COLO829 (cell line): ENCODE measurements at regions not wholly inside any gene's neighbourhood (a gene's known extent, or its start where the extent isn't known, plus 50 kb on each side); places are given as distances from the start of the nearest gene placed in this dataset.
"Not testable (repeated sequence)": the region's sequence is repeated elsewhere in the genome, so short reads cannot be mapped to it uniquely, and the experiment has no call there.

ENCODE experiments used
- DNase-seq: peaks from one replicate; pipeline ENCODE4 v3.0.0; 2012; ENCODE audit warnings: low spot score

DNA sequence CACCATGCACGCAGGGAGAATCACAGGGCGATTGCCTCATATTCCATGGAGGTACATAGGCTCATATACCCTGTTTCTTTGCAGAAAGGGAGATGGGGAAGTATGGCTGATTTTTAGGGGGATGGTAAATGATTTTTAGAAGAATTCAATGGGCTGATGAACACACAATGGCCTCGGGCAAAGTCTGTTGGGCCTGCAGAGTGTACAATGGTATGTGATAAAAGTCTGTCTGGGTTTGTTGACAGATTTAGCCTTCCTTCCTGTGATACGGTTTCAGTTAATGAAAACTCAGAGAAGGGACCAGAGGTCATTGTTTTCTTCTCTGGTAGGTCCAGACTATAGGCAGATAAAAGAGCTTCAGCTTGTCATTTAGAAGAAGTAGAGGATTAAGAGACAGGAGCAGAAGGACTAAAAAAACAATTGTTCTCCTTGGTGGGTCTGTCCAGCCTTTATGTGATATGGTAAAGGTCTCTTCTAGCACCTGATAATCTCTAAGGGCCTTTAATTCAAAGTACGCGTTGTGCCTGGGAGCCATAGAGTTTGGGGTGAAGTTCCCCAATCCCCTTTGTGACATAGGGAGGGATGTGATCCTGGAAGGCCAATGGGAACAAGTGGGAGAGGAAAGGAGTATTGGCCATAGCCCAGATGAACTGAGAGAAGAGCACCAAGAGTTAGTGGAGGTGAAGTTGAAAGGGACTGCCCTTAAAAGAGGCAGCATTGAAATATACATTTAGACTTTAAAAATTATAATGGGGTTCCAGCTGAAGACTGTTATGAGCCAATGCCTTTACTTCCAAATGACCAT lies 107.5 kb upstream of the SERPINE2 start:
- no peak for DNase-seq

DNA sequence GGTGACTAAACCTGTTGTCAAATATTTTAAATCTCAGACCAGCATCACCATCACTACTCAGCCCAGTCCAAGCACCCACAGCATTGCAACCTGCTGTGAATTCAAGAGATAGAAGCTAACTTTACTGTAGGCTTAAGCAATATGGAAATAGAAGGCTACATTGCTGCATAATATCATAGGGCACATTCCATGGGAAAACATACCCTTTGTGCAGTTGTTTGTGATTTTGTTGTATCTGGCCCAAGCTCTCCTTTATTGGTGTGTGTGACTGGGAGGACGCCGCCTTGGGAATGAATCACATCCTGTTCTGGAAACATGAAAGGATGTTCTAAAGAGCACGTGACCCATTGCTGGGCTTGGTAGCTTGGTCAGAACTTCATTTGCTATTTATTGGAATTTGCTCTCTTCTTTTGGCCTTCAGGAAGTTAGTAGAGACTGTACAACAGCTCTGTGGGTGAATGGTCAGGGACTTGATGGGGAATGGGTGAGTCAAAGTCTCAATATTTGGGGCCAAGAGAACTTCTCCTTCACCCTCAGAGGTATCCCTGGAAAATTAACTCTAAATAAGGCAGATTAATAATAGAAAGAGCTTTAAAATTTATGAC lies 106.8 kb upstream of the SERPINE2 start:
- peak; percentile 91 for DNase-seq

GRCh38 chr2:224143526-224143925 lies 104.4 kb upstream of the SERPINE2 start:
- DNase-seq, result no peak

DNA sequence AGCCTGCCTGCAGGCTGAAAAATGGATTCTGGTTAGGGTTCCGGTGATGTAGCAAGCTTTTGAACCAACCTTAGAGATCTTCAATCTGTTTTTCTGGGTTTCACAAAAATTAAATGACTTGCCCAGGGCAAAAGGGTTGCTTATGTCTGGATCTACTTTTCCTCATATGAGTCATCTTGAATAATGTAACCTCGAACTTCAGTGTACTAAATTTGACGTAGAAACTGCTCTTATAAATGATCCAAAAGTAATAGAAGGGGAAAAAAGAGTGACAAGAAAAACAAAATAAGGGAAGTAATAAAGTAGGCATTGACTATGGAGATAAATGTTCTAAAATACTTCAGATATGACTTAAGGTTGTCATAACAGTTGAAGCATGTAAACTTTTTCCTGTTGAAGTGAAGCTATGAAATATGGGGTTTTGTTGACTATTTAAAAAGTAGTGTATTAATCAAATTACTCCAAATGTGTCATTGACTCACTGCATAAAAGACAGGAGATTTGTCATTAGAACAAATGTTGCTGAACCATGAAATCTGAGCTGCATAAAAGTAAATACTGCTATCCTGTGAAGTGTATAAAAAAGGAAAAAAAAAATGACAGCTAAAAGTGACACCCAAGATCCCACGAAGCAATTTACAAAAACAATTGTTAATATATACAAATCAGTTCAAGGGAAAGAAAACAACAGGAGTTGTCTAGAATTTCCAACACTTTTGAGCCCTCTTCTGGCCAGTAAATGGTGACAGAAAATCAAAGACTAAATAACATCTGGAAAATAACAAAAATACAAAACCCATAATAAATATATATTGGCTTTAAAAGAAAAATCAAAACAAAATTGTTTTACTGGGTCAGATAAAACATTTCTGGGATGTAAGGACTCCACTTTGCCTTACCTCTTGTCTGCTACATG lies 103.6 kb upstream of the SERPINE2 start:
- DNase-seq, result peak; percentile 70

DNA sequence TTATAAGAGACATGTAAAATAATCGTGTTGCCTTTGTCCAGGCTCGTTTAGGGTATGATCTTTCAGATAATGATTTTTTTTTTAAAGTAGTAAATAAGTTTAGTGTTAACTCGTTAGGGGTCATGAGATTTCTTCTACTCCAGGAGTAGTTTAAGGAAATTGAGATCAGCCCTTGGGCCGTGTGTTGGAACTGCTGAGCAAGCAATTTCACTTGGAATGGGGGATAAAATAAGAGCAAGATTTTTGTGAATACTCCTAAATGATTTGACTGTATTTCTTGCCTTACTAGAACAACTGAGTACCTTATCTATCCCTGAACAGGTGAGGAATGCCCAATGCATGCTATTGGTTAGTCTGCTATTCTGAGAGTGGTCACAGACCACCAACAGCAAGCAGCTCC lies 102.2 kb upstream of the SERPINE2 start:
- DNase-seq, result no peak

- no peak for DNase-seq
Measured at GRCh38 chr2:224137208-224137607, 98.1 kb upstream of the SERPINE2 start.

DNA sequence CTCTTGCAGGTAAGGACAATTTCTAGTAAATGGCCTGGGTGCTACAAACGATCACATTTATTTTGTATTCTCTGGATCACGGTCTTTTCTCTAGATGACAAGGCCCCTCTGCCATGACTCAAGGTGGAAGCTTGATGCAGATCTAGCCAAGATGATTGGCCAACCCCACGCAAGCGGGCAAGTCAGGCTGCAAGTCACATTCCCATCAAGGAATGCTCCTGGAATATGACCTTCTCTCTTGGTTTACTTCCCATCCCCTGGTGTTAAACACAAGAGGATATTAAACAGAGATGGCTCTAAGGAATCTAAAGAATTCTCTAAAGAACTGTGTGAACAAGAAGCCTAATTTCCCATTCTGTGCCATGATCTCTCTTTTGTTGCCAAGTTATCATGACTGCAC lies 97.3 kb upstream of the SERPINE2 start:
- no peak for DNase-seq

- DNase-seq, result no peak
Measured at GRCh38 chr2:224135881-224136280, 96.8 kb upstream of the SERPINE2 start.

- no peak for DNase-seq
Measured at GRCh38 chr2:224134003-224134734, 95.1 kb upstream of the SERPINE2 start.

GRCh38 chr2:224133387-224133786 lies 94.3 kb upstream of the SERPINE2 start:
- DNase-seq, result no peak

DNA sequence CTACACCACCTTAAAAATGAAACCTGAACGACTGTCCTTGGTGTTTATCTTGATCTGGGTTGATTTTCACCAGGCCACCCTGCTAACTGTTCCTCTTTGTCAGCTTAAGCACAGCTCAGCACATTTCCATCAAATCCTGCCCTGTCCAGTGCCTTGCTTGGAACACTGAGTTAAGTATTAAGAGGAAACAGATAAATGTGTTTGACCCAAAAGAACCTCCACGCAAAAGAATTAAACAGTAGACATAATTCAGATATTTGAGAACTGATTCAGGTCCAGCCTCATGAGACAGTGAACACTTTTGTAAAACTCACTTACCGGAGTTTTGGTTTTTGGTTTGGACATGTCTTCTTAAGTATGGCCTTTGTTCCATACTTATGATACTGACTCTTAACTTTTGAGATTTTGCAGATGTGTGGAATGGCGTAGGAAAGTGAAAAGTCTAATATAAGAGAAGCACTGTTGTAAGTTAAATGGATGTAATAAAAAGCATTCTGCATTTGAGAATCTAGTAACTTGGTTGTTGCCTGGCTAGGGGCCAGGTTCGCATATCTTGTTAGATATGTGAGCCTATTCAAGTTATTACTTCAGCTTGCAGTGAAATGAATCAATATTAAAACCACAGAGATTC lies 88.9 kb upstream of the SERPINE2 start:
- DNase-seq, result no peak

GRCh38 chr2:224126440-224126839 lies 87.4 kb upstream of the SERPINE2 start:
- no peak for DNase-seq

GRCh38 chr2:224126003-224126402 lies 86.9 kb upstream of the SERPINE2 start:
- no peak for DNase-seq

DNA sequence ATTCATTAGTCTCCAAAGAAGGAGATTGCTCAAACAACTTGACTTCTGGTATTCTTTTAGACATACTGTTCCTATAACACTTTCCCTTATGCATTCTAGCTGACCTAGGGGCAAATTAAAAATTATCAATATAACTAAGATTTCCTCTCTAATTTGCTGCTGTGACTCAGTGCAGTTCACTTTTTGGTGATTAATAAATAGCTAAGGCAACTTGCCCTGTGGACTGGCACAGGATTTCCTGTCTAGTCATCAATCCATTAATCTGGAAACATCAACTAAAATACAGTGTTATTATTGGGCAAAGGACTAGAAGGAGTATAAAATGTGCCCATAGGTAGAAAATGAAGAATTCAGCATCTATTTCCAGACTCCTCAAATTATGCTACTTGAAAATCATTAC lies 83.5 kb upstream of the SERPINE2 start:
- DNase-seq, result no peak

DNA sequence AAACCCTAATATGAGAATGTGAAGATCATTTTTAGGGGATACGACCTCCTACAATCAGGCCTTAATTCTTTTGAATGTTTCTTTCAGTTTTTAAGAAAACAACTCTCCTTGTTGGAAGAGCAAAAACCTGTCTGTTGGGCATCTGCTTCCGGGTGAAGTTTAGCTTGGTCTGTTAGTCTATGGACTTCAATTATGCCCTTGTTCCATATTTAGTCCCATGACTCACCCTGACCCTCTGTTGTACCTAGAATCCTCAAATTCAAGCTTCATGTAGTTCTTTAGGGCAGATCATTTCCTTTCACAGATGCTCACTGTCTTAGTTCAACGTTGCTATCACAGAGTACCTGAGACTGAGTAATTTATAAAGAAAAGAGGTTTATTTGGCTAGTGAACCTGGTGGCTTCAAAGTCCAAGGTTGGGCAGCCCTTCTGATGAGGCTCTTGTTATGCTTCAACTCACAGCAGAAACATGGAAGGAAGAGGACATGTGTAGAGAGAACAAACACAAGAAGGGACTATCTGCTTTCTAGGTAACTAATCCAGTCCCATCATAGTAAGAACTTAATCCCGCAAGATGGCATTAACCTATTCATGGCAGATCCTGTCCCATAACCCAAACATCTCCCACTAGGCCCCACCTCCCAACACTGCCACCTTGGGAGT lies 82.5 kb upstream of the SERPINE2 start:
- no peak for DNase-seq

GRCh38 chr2:224120986-224121385 lies 81.9 kb upstream of the SERPINE2 start:
- no peak for DNase-seq

DNA sequence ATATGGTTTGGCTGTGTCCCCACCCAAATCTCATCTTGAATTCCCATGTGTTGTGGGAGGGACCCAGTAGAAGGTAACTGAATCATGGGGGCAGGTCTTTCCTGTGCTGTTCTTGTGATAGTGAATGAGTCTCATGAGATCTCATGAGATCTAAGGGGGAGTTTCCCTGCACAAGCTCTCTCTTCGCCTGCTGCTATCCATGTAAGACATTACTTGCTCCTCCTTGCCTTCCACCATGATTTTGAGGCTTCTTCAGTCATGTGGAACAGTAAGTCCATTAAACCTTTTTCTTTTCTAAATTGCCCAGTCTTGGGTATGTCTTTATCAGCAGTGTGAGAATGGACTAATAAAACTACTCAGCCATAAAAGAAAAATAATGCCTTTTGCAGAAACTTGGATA lies 80.8 kb upstream of the SERPINE2 start:
- DNase-seq, result not testable (repeated sequence)

- DNase-seq, result no peak
Measured at GRCh38 chr2:224114428-224114827, 75.3 kb upstream of the SERPINE2 start.

- DNase-seq, result not testable (repeated sequence)
Measured at GRCh38 chr2:224113930-224114329, 74.8 kb upstream of the SERPINE2 start.

- DNase-seq, result no peak
Measured at GRCh38 chr2:224111576-224111975, 72.5 kb upstream of the SERPINE2 start.

- no peak for DNase-seq
Measured at GRCh38 chr2:224110811-224111210, 71.7 kb upstream of the SERPINE2 start.
